CD4-positive, alpha-beta T cell treated with Interferon alpha-2 for 1 hour (primary cell): ENCODE measurements at regions not wholly inside any gene's neighbourhood (a gene's known extent, or its start where the extent isn't known, plus 50 kb on each side); places are given as distances from the start of the nearest gene placed in this dataset.

Experiments
- DNase-seq, 2 donors: peaks; one replicate each; pipeline ENCODE4 v3.0.0-alpha.2; 2020 to 2022

GRCh38 chr13:26989261-26989956 is 182.2 kb downstream of the USP12 start:
- DNase-seq: no peak

- DNase-seq: no peak
Observed at GRCh38 chr13:26988059-26988769, 183.4 kb downstream of the USP12 start.

GRCh38 chr13:26987486-26988013 is 184.1 kb downstream of the USP12 start:
- no peak for DNase-seq

GRCh38 chr13:26985285-26985878 is 186.2 kb downstream of the USP12 start:
- DNase-seq: peak; percentile 73 to 80

- no peak for DNase-seq
Observed at GRCh38 chr13:26984337-26984736, 187.3 kb downstream of the USP12 start.

GRCh38 chr13:26983543-26984320 is 187.9 kb downstream of the USP12 start:
- no peak for DNase-seq

GRCh38 chr13:26980099-26981031 is 191.2 kb downstream of the USP12 start:
- DNase-seq: no peak

GRCh38 chr13:26979334-26979733 is 192.3 kb downstream of the USP12 start:
- no peak for DNase-seq

GRCh38 chr13:26978081-26978860 is 193.3 kb downstream of the USP12 start:
- no peak for DNase-seq

GRCh38 chr13:26977541-26977940 is 194.1 kb downstream of the USP12 start:
- DNase-seq: no peak

- DNase-seq: no peak
Observed at GRCh38 chr13:26976313-26976712, 195.3 kb downstream of the USP12 start.

- DNase-seq: no peak
Observed at GRCh38 chr13:26973946-26974345, 197.7 kb downstream of the USP12 start.

- DNase-seq: no peak
Observed at GRCh38 chr13:26973295-26973694, 198.3 kb downstream of the USP12 start.

GRCh38 chr13:26971990-26972887 is 199.4 kb downstream of the USP12 start:
- peak; percentile 13 to 23 for DNase-seq

GRCh38 chr13:26968431-26969341 is 202.9 kb downstream of the USP12 start:
- no peak for DNase-seq

GRCh38 chr13:26967119-26968038 is 204.2 kb downstream of the USP12 start:
- DNase-seq: no peak

- no peak for DNase-seq
Observed at GRCh38 chr13:26966701-26967080, 204.9 kb downstream of the USP12 start.
